ENCODE measurements at regions not wholly inside any gene's neighbourhood (a gene's known extent, or its start where the extent isn't known, plus 50 kb on each side); places are given as distances from the start of the nearest gene placed in this dataset.

- TF ChIP-seq MAX (IDR thresholded peaks at IDR 0.05) (no peak), CTCF (IDR thresholded peaks at IDR 0.05; ENCODE audit: control extremely low read depth in 1 of 3, insufficient read depth in 1 of 3, low read depth in 1 of 3, low read length in 3 of 3) (no peak), KDM5A (IDR thresholded peaks at IDR 0.05; ENCODE audit: low read length) (no peak), CREB1 (IDR thresholded peaks at IDR 0.05) (no peak), PHF8 (conservative IDR thresholded peaks at IDR 0.05; ENCODE audit: low read depth, low read length) (no peak), USF2 (IDR thresholded peaks at IDR 0.05; ENCODE audit: low read length) (no peak), HDAC6 (IDR thresholded peaks at IDR 0.05; ENCODE audit: low read depth, low read length) (no peak), POLR2A (IDR thresholded peaks at IDR 0.05; ENCODE audit: control extremely low read depth in 1 of 2, low read depth in 2 of 2, low read length in 2 of 2) (no peak), POLR2AphosphoS5 (IDR thresholded peaks at IDR 0.05; ENCODE audit: low read depth, low read length) (no peak), GTF2F1 (IDR thresholded peaks at IDR 0.05; ENCODE audit: borderline replicate concordance, low read depth, low read length) (no peak), SP4 (IDR thresholded peaks at IDR 0.05; ENCODE audit: low read length) (no peak), ATF3 (IDR thresholded peaks at IDR 0.05; ENCODE audit: insufficient read depth, low read depth, low read length) (no peak)
These were observed 90.6 kb downstream of the CHST2 start for GRCh38 chr3:143210141-143210540.

Data from H1 (cell line).